ENCODE measurements at regions not wholly inside any gene's neighbourhood (a gene's known extent, or its start where the extent isn't known, plus 50 kb on each side); places are given as distances from the start of the nearest gene placed in this dataset.

DNA sequence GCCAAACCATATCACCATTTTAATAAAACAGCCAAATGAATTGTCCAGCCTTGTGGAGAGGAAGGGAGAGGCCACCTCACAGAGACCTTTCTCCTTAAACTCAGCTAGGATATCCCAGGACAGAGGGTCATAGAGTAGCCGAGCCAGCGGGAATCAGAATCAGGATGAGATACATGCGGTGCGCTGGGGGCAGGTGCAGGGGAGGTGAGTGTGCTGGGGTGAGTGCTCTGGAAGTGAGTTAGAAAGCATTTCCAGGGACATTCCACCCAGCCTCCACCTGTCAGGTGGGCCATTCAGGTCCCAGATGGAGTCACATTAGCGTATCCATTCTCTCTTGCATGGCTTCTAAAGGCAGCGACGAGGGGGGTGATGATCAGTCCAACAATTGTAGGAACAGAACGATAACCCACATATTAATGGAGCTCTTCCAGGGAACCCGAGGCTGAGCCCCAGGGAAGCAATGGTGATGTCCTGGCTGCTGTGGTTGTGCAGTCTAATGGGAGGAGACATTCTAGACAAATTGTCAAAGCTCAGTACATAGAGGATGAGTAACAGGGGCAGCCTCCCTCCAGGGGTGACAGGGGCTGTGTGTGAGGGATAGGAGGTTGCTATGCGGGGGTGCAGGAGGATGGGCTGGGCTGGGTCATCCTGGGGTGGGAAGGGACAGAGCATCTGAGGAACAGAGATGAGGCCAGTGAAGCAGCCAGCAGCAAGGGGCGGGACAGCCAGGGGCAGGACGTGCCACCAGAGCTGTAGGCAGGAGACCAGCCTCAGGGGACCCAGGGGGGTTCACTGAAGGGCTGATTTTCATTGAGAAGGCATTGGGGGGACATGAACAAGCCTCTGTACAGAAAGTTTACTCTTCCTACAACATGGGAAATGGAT lies 88.7 kb upstream of the FRMD1 start:
- no peak for DNase-seq (ENCODE audit: low read depth)
- in situ Hi-C loops (cut with HindIII; ENCODE audit: low pct_unique_long_range_greater_than_20kb, low sequenced_read_pairs) = no loop called here

- in situ Hi-C loops (cut with HindIII; ENCODE audit: low pct_unique_long_range_greater_than_20kb, low sequenced_read_pairs) = no loop called here
- no peak for DNase-seq (ENCODE audit: low read depth)
These were observed 87.6 kb upstream of the FRMD1 start for GRCh38 chr6:168166627-168167026.

DNA sequence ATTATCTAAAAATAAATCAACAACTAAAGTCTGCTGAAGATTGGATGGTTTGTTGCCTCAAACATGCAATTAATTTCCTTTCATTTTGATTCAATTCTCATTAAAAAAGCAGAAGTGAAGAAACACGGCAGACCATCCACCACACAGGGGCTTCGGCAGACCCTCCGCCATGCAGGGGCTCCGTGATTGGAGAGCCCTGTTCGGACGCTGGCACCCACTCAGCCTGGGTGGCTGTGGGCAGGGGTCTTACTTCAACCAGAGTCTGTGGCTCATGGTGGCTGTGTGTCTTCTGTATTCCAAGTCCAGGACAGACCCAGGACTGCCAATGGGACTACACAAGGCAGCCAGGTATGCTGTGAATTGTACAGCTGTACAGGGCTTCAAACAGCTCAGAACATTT lies 86.9 kb upstream of the FRMD1 start:
- in situ Hi-C loops (cut with HindIII; ENCODE audit: low pct_unique_long_range_greater_than_20kb, low sequenced_read_pairs) = no loop called here

DNA sequence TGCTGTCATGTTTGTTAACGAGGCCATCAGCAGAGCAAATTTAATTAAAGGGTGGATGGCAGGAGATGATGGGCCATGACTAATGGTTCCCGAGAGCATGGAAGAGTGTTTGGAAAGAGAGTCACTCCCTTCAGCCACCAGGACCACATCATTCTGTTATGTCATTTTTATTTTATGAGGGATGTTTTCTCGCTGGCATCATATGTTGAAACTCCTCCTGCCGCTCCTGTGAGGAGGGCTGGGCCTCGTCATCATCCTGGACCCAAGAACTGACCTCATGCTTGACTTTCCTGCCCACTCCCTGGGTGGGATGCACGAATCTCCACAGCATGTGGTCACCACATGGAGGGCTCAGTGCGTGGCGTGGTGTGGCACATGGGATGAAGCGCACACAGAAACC lies 86.4 kb upstream of the FRMD1 start:
- in situ Hi-C loops (cut with HindIII; ENCODE audit: low pct_unique_long_range_greater_than_20kb, low sequenced_read_pairs) = no loop called here
- DNase-seq (ENCODE audit: low read depth) = no peak

More for the DNA sequence above, 86.9 kb upstream of the FRMD1 start:
- no peak for DNase-seq (ENCODE audit: low read depth)

DNA sequence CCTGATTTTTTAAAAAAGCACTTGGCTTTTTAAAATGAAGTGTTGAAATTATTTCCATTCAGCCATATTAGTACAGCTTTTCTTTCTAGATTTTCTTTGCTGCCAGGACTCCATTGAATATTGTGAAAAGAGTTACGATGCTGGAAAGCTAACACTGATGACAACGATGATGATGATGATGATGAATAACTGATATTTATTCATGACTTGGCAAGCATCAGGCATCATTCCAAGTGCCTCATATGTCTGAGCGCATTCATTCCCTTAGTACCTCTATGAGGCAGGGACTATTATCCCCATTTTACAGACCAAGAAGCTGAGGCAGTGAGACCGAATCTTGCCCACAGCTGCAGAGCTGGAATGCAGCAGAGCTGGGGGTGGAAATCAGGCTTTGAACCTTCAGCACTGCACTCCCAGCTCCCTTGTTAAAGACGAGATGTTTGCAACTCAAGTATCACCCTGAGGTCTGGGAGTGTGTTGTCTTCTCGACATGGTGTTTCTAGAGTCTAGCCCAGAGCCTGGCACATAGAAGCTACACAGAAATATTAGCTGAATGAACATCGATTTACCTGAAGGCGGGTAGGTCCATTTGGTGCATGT lies 85.5 kb upstream of the FRMD1 start:
- in situ Hi-C loops (cut with HindIII; ENCODE audit: low pct_unique_long_range_greater_than_20kb, low sequenced_read_pairs) = no loop called here

DNA sequence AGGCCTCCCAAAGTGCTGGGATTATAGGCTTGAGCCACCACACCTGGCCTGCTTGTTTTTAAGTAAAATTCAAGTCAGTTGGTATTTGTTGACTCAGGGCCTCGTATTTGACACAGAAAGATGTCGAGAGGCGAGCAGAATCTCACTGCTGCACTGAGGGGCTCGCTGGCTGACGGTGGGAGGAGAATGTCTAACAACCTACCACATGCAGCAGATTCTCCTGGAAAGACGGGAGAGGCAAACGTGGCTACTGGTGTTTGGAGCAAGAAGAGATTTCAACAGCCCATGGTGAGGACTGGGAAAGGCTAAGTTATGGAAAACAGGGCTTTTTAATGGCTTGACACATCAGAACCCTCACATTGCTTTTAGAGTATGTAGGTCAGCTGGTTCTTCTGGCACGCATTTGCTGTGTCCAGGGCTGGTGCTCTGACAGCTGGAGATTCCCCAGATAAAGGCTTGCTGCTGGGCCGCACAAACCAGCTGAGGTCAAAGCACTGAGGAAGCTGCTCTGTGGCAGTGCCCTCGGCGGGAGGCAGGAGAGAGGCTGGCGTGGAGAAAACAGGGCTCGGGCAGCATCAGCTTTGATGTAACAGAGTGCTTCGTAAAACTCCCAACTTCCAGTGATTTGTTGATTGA lies 84.2 kb upstream of the FRMD1 start:
- in situ Hi-C loops (cut with HindIII; ENCODE audit: low pct_unique_long_range_greater_than_20kb, low sequenced_read_pairs) = no loop called here

More for the DNA sequence above, 85.5 kb upstream of the FRMD1 start:
- DNase-seq (ENCODE audit: low read depth) = no peak

GRCh38 chr6:168162366-168162765 lies 83.4 kb upstream of the FRMD1 start:
- in situ Hi-C loops (cut with HindIII; ENCODE audit: low pct_unique_long_range_greater_than_20kb, low sequenced_read_pairs) = no loop called here
- DNase-seq (ENCODE audit: low read depth) = no peak

More for the DNA sequence above, 84.2 kb upstream of the FRMD1 start:
- DNase-seq (ENCODE audit: low read depth) = no peak

DNA sequence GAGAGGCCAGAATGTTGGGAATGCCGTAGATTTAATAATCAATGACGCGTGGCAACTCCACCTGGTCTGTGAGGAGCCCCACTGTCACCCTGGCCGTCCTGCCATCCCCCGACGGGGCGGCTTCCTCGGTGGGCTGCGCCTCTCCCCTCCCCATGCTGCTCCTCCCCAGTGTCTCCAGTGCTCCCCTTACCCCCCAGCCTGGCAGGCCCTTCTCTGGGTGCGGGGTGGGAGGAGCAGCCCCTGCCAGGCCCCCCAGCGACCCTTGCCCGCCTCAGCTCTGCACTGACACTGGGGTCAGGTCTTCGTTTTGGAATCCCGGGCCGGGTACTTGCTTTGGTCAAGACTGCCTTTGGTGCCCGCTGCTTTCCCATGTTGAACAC lies 82.3 kb upstream of the FRMD1 start:
- in situ Hi-C loops (cut with HindIII; ENCODE audit: low pct_unique_long_range_greater_than_20kb, low sequenced_read_pairs) = no loop called here
- DNase-seq (ENCODE audit: low read depth) = no peak

DNA sequence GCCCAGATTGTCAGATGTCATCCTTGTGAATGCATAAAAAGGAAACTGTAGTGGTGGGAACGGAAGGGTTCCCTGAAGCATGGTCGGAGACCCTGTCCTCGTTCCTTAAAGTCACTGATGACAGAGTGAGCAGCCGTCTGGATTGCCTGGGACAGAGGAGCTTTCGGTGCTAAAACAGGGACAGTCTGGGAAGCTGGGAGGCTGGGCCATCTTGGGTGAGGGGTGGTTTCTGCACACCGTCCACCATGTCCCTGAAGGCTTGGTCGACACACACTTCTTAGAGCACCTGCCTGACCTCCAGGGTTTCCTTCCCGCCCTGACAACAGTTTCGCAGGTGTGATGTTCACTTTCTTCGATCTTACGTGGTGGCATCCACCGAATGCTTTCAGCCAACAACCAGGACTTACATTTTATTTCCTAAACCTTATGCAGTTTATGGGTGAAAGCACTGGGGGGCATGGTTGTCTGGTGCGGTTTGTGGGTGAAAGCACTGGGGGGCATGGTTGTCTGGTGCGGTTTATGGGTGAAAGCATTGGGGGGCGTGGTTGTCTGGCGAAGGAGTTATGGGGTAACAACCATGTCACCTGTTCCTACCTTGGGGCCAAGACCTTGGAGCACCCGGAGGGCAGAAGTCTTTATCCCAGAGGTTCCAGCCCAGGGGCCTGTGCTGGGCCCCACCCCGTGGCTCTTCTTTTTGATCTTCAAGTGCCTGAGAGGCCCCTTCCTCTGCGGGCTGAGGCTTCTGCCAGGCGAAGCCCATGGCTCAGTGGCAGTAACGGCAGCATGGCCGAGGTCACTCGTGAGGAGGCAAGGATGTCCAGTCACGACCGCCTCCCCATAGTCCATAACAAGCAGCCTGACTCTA lies 81.7 kb upstream of the FRMD1 start:
- in situ Hi-C loops (cut with HindIII; ENCODE audit: low pct_unique_long_range_greater_than_20kb, low sequenced_read_pairs) = no loop called here
- no peak for DNase-seq (ENCODE audit: low read depth)

- DNase-seq (ENCODE audit: low read depth) = no peak
- in situ Hi-C loops (cut with HindIII; ENCODE audit: low pct_unique_long_range_greater_than_20kb, low sequenced_read_pairs) = no loop called here
These were observed 80.5 kb upstream of the FRMD1 start for GRCh38 chr6:168159506-168159905.

GRCh38 chr6:168158980-168159349 lies 80.0 kb upstream of the FRMD1 start:
- no peak for DNase-seq (ENCODE audit: low read depth)
- in situ Hi-C loops (cut with HindIII; ENCODE audit: low pct_unique_long_range_greater_than_20kb, low sequenced_read_pairs) = no loop called here

DNA sequence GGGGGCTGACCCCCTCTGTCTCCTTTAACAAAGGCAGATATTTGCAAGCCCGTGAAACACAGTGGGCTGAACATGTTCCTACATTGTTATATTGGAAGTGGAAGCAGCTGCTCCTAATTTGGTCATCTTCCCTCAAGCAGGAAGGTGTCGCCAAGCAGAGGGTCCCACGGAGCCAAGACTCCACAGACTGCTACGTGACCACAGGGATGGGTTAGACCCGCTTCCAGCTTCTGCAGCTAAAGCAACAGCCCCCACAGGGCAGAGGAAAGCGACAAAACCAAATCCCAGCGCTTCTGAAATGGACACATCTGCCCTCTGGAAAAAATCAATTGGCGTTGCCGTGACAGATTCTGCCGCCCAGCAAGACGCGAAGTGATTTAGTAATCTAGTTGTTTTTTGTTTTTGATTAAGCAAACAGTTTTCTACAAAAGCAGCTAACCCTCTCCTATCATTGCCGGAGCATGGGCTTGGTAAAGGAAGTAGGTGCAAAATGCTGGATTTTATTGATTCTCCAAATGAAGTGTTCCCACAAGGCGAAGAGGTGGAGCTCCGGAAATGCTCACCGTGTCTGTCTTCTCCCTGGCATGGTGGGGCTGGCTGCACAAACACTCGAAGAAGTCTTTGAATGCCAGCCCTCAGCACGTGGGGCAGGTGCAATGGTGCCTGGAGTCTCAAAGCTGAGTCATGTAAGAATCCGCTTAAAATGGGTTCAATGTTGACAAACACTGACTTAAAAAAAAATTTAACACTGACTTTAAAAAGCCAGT lies 79.4 kb upstream of the FRMD1 start:
- no peak for DNase-seq (ENCODE audit: low read depth)
- in situ Hi-C loops (cut with HindIII; ENCODE audit: low pct_unique_long_range_greater_than_20kb, low sequenced_read_pairs) = no loop called here

- in situ Hi-C loops (cut with HindIII; ENCODE audit: low pct_unique_long_range_greater_than_20kb, low sequenced_read_pairs) = no loop called here
These were observed 78.5 kb upstream of the FRMD1 start for GRCh38 chr6:168157272-168158212.

DNA sequence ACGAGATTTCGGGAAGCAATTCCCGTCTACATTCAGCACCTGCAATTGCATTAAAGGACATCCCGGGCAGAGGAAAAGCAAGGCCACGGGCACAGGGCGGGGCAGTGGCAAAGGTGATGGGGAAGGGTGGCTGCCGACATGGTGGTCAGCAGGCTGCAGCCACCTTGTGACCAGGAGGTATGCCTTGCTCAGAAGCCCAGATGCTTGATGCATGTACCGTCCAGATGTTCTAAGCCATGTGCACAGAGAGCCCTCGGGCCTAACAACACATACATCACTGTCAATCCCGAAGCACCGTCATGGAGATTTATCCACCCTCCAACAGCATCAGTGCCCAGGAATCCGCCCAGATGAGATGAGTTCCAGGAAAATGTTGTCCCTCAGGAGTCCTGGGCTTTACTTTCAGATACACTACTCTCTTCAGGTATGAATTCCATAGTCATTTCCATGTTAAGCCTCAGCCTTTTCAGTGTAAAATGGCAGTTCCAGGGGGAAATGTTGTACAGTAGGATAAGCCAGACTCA lies 77.8 kb upstream of the FRMD1 start:
- no peak for DNase-seq (ENCODE audit: low read depth)
- in situ Hi-C loops (cut with HindIII; ENCODE audit: low pct_unique_long_range_greater_than_20kb, low sequenced_read_pairs) = no loop called here

More at GRCh38 chr6:168157272-168158212, 78.5 kb upstream of the FRMD1 start:
- peak; percentile 72 for DNase-seq (ENCODE audit: low read depth)

- peak; percentile 38 for DNase-seq (ENCODE audit: low read depth)
- in situ Hi-C loops (cut with HindIII; ENCODE audit: low pct_unique_long_range_greater_than_20kb, low sequenced_read_pairs) = no loop called here
These were observed 77.1 kb upstream of the FRMD1 start for GRCh38 chr6:168155821-168156741.

- DNase-seq (ENCODE audit: low read depth) = peak; percentile 67
- in situ Hi-C loops (cut with HindIII; ENCODE audit: low pct_unique_long_range_greater_than_20kb, low sequenced_read_pairs) = no loop called here
These were observed 76.2 kb upstream of the FRMD1 start for GRCh38 chr6:168155193-168155592.
